Testis (tissue), 2 donors: ENCODE measurements at regions not wholly inside any gene's neighbourhood (a gene's known extent, or its start where the extent isn't known, plus 50 kb on each side); places are given as distances from the start of the nearest gene placed in this dataset.

Experiments
- POLR2A ChIP-seq: fragments of 450-650 bp; IDR thresholded peaks from one replicate; pipeline ENCODE4 v1.6.1; 2017; ENCODE audit warnings: antibody characterized with exemption, mild to moderate bottlenecking, moderate library complexity
- TF ChIP-seq, protein P1 (sequence below), 3 experiments: fragments of 450-650 bp in 2 of 3; fragments of 200-600 bp in 1 of 3; sonication (generic) in 1 of 3; IDR thresholded peaks; one replicate each; pipeline ENCODE4 v1.5.1; 2016 to 2019; ENCODE audit warnings: antibody characterized with exemption in 3 of 3, mild to moderate bottlenecking in 2 of 3, moderate library complexity in 1 of 3

DNA sequence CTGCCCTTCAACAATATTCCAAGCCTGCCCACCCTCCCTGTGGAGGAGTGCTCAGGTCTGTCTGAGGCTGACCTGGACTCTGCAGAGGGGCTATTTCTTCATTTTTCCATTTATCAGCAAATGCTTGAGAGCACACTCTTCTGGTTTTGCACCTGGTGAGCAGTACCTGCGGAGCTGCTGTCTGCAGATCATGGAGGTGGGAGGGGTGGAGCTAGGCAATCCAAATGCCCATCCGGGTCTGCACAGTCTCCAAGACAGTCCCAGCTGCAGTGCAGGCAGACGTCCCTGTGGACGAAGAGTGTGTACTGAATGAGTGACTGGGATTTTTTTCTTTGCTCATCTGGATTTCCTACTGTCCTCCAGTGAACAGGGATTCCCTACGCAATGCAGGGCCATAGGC is 239.8 kb downstream of the IRX2 start:
- no peak for TF ChIP-seq POLR2A
- TF ChIP-seq, protein P1, sequence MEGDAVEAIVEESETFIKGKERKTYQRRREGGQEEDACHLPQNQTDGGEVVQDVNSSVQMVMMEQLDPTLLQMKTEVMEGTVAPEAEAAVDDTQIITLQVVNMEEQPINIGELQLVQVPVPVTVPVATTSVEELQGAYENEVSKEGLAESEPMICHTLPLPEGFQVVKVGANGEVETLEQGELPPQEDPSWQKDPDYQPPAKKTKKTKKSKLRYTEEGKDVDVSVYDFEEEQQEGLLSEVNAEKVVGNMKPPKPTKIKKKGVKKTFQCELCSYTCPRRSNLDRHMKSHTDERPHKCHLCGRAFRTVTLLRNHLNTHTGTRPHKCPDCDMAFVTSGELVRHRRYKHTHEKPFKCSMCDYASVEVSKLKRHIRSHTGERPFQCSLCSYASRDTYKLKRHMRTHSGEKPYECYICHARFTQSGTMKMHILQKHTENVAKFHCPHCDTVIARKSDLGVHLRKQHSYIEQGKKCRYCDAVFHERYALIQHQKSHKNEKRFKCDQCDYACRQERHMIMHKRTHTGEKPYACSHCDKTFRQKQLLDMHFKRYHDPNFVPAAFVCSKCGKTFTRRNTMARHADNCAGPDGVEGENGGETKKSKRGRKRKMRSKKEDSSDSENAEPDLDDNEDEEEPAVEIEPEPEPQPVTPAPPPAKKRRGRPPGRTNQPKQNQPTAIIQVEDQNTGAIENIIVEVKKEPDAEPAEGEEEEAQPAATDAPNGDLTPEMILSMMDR (IDR thresholded peaks at IDR 0.05), result no peak
